Muscle of back (tissue), 3 donors: ENCODE measurements at regions not wholly inside any gene's neighbourhood (a gene's known extent, or its start where the extent isn't known, plus 50 kb on each side); places are given as distances from the start of the nearest gene placed in this dataset.

Experiments used
- DNase-seq, 3 donors: peaks; one replicate each; pipeline versions ENCODE4 v3.0.0 to v3.0.0-alpha.2; 2013

GRCh38 chr14:104356020-104356737 lies 217.8 kb downstream of the KIF26A start:
- DNase-seq: peak in 2 of 3 donors; percentile 14 to 44

DNA sequence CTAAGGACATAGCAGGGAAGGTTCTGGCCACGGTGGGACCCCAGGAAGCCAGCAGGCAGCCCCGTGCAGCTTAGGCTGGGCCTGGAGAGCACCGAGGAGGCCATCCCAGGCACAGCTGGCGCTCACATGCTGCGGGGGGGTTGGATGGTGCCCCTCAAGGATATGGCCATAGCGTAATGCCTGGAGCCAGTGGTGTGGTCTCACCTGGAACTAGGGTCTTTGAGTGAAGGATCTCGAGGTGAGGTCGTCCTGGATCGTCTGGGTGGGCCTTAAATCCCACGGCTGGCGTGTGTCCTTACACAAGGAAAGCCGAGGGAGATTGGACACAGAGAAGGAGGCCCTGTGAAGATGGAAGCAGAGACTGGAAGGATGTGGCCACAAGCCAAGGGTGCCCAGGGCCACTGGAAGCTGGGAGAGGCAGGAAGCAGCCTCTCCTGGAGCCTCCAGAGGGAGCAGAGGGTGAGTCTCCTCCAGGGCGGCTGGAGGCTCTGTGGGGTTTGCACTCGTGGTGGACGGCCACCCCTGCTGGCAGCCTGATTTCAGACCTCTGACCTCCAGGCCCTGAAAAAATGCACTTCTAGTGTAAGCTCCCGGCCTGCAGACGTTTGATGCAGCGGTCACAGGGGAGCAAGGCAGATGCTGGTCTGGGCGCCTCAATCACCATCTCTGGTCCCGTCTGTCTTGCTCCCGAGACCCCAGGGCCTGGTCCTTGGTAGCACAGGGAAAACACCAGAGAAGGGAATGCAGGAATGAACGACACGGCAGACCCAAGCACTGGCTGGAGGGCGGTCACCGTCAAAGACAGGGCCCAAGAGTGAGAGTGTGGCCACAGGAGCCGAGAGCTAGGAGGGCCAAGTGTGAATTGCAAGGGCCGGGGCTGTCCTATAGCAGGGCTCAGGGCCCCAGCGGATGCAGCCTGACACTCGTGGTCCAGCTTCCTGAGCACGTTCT lies 218.6 kb downstream of the KIF26A start:
- no peak for DNase-seq

GRCh38 chr14:104357689-104358527 lies 219.5 kb downstream of the KIF26A start:
- no peak for DNase-seq

DNA sequence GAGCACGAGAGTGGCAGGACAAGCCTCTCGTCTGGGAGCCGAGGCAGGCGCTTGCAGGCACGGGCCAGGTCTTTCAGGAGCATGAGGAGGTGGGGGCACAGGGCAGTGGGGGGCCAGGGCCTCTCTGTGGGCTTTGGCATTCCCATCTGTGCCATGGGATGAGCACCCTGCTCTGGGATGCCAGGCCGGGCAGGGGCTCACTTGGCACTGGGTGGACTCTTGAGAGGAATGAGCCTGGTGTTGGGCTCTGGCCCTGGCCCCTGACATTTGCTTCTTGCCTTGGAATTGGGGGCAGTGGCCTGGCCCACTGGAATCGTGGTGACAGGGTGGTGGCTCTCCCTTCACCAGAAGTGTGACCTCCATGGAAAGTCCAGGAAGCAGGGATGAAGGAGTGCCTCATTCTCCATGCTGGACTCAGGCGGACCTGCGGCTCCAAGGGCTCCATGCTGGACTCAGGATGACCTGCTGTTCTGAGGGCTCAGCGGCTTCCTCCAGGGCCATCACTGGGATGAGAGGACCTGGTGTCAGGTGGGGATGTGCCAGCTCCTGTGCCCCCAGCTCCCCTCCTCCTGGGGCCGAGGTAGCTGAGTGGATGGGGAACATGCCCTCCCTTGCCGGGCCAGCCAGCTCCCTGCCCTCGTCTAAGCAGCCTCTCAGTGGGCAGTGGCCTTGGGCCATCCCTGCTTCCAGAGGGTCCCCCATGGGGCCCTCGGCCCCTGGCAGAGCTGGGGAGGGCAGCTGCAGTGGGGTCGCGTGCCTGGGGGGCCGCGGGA lies 220.3 kb downstream of the KIF26A start:
- DNase-seq: no peak

GRCh38 chr14:104359301-104359968 lies 220.1 kb upstream of the C14orf180 start:
- no peak for DNase-seq

- no peak for DNase-seq
Observed at GRCh38 chr14:104359969-104360442, 219.6 kb upstream of the C14orf180 start.

DNA sequence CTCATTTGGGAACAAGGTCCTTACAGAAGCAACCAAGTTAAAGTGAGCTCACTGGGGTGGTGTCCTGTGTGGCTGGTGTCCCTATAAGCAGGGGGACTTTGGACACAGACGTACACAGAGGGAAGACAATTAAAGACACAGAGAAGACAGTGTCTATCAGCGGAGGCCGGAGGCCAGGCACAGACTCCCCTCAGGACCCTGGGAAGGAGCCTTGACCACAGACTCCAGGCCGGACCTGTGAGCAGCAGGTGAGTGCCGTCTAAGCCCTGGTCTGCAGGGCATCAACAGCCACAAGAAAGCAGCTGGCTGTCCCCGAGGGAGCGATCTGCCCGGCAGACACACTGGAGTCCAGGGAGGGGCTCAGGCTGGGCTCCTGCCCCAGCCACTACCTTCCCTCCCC lies 219.1 kb upstream of the C14orf180 start:
- no peak for DNase-seq

- no peak for DNase-seq
Observed at GRCh38 chr14:104361101-104361591, 218.4 kb upstream of the C14orf180 start.

DNA sequence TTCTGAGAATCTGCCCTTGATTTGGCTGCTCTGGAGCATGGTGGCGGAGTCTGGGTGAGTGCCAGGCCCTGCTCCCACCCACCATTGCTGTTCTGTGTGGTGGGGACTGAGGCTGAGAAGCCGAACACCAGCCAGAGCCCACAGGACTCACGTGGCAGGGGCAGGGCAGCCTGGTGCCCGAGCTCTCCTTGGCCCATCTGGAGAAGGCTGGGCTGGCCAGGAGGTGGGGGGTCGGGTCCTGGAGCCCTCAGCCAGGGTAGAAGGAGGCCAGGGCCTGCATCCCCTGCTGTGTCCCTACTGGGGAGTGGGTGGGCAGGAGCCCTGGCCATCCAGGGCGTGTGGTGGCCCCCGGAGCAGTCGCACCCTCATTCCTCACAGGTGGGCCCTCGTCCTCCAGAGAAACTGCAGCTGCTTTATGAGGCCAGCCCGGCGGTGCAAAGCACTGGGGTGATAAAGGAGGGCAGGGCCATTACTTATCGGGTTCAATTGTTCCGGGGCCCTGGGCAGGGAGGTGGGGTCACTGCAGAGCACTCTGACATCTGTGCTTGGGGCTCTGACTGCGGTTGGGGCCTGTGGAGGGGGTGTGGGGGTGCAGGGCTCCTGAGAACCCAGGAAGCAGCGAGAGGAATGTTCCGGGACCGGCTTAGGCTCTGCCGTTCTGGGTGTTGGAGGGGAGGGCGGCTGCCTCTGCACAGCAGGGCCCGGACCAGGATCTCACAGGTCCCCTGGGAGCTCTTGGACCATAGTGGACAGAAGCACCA lies 217.5 kb upstream of the C14orf180 start:
- DNase-seq: no peak

GRCh38 chr14:104362761-104363605 lies 216.6 kb upstream of the C14orf180 start:
- DNase-seq: no peak

GRCh38 chr14:104363891-104364760 lies 215.4 kb upstream of the C14orf180 start:
- DNase-seq: no peak

DNA sequence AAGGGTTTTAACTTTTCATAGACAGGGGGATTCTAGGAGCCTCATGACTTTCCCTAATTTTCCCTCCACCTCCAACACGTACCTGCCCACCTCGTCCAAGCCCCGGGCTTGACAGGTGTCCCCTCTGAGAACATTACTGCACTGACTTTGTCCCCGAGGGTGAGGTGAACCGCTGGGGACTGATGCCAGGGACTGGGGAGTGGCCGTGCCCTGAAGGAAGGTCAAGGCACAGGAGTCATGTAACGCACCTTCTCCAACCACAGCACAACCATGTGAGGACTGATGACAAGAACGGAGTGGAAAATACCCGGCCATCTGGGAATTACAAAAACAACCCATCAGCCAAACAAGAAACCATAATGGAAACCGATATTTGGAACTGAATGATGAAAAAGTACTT lies 214.7 kb upstream of the C14orf180 start:
- no peak for DNase-seq

GRCh38 chr14:104366931-104367865 lies 212.4 kb upstream of the C14orf180 start:
- DNase-seq: no peak

GRCh38 chr14:104367866-104368750 lies 211.5 kb upstream of the C14orf180 start:
- no peak for DNase-seq

GRCh38 chr14:104368751-104369100 lies 210.8 kb upstream of the C14orf180 start:
- DNase-seq: no peak
